CD14-positive monocyte (primary cell): ENCODE measurements at regions not wholly inside any gene's neighbourhood (a gene's known extent, or its start where the extent isn't known, plus 50 kb on each side); places are given as distances from the start of the nearest gene placed in this dataset.

Experiments
- DNase-seq, 3 donors: peaks; one replicate each; pipeline ENCODE4 v3.0.0-alpha.2; 2011 to 2022
- H2AFZ ChIP-seq: 2 replicates; pipeline ENCODE4 v1.6.0; 2012; ENCODE audit warnings: mild to moderate bottlenecking, low read depth, low read length, inconsistent platforms; ENCODE audit not compliant: insufficient read depth, poor library complexity, severe bottlenecking
- H3K27ac ChIP-seq, 2 donors: 1 replicate in 1 of 2; 2 replicates in 1 of 2; pipeline ENCODE4 v1.5.1; 2012 to 2013; ENCODE audit warnings: low read length in 2 of 2, control low read depth in 1 of 2, inconsistent platforms in 1 of 2, low read depth in 1 of 2, mild to moderate bottlenecking in 1 of 2
- H3K27me3 ChIP-seq, 2 donors: one replicate each; pipeline versions ENCODE4 v1.6.0 to v1.6.1; 2011 to 2013; ENCODE audit warnings: low read length in 2 of 2; ENCODE audit not compliant: control insufficient read depth in 2 of 2, insufficient read depth in 2 of 2
- H3K36me3 ChIP-seq, 2 donors: replicated peaks in 1 of 2; 1 replicate in 1 of 2; 2 replicates in 1 of 2; pipeline versions ENCODE4 v1.5.1 to v1.6.1; 2012 to 2013; ENCODE audit warnings: low read length in 2 of 2, control low read depth in 1 of 2, inconsistent platforms in 1 of 2, mild to moderate bottlenecking in 1 of 2; ENCODE audit not compliant: insufficient read depth in 2 of 2, control insufficient read depth in 1 of 2
- H3K4me1 ChIP-seq, 2 donors: 1 replicate in 1 of 2; 2 replicates in 1 of 2; pipeline versions ENCODE4 v1.5.1 to v1.6.1; 2012 to 2013; ENCODE audit warnings: low read length in 2 of 2, control low read depth in 1 of 2, inconsistent platforms in 1 of 2, mild to moderate bottlenecking in 1 of 2, moderate library complexity in 1 of 2; ENCODE audit not compliant: insufficient read depth in 2 of 2, control insufficient read depth in 1 of 2
- H3K4me2 ChIP-seq: replicated peaks from 2 replicates; pipeline ENCODE3; 2012; ENCODE audit warnings: low read length, moderate library complexity, mild to moderate bottlenecking; ENCODE audit not compliant: poor library complexity, severe bottlenecking; ENCODE audit errors: extremely low read depth
- H3K4me3 ChIP-seq, 3 experiments: fragments of 200-600 bp in 1 of 3; sonication (generic) in 1 of 3; replicated peaks in 1 of 3; 1 replicate in 2 of 3; 2 replicates in 1 of 3; pipeline ENCODE4 v1.5.1; 2011 to 2013; ENCODE audit warnings: low read length in 3 of 3, mild to moderate bottlenecking in 3 of 3, control low read depth in 2 of 3, low read depth in 2 of 3, inconsistent platforms in 1 of 3, moderate library complexity in 1 of 3
- H3K79me2 ChIP-seq: 2 replicates; pipeline ENCODE4 v1.6.0; 2012; ENCODE audit warnings: mild to moderate bottlenecking, control low read depth, inconsistent platforms, low read length, moderate library complexity; ENCODE audit not compliant: insufficient read depth
- H3K9ac ChIP-seq: 2 replicates; pipeline ENCODE4 v1.6.0; 2017; ENCODE audit warnings: low read length, mild to moderate bottlenecking; ENCODE audit not compliant: insufficient read depth, poor library complexity, severe bottlenecking
- H3K9me3 ChIP-seq, 2 donors: replicated peaks in 1 of 2; 1 replicate in 1 of 2; 2 replicates in 1 of 2; pipeline versions ENCODE4 v1.5.1 to v1.6.1; 2012 to 2013; ENCODE audit warnings: low read length in 2 of 2, control low read depth in 1 of 2; ENCODE audit not compliant: control insufficient read depth in 1 of 2, insufficient read depth in 1 of 2
- H4K20me1 ChIP-seq: 2 replicates; pipeline ENCODE4 v1.6.0; 2012; ENCODE audit warnings: mild to moderate bottlenecking, low read length, control low read depth, moderate library complexity; ENCODE audit not compliant: insufficient read depth
- H3K27ac Mint-ChIP-seq, 7 donors: one replicate each; pipeline ENCODE4 v1.8.0; 2020; ENCODE audit warnings: mild to moderate bottlenecking in 7 of 7, mixed read lengths in 7 of 7, moderate library complexity in 6 of 7, inconsistent platforms in 2 of 7
- H3K27me3 Mint-ChIP-seq, 3 donors: one replicate each; pipeline ENCODE4 v1.8.0; 2021 to 2022; ENCODE audit warnings: low read depth in 3 of 3, mild to moderate bottlenecking in 3 of 3, mixed read lengths in 3 of 3, moderate library complexity in 3 of 3, inconsistent platforms in 1 of 3
- H3K36me3 Mint-ChIP-seq, 2 donors: one replicate each; pipeline ENCODE4 v1.8.0; 2020; ENCODE audit warnings: mixed read lengths in 2 of 2, inconsistent platforms in 1 of 2, mild to moderate bottlenecking in 1 of 2
- H3K4me1 Mint-ChIP-seq: one replicate; pipeline ENCODE4 v1.8.0; 2020; ENCODE audit warnings: mild to moderate bottlenecking, mixed read lengths
- H3K4me3 Mint-ChIP-seq, 2 donors: one replicate each; pipeline ENCODE4 v1.8.0; 2020; ENCODE audit warnings: mild to moderate bottlenecking in 2 of 2, mixed read lengths in 2 of 2, moderate library complexity in 1 of 2
- H3K9me3 Mint-ChIP-seq, 7 donors: one replicate each; pipeline ENCODE4 v1.8.0; 2020 to 2022; ENCODE audit warnings: mixed read lengths in 7 of 7, mild to moderate bottlenecking in 6 of 7, moderate library complexity in 6 of 7, inconsistent platforms in 2 of 7
- WGBS: methylation state at CpG from one replicate; pipeline ENCODE4 v1.1.5; 2013; ENCODE audit warnings: missing lambda C conversion rate; ENCODE audit not compliant: insufficient coverage; 5-methylcytosine and 5-hydroxymethylcytosine counted together
- intact Hi-C, 2 donors: fragments of 100-400 bp; cut with micrococcal nuclease; formaldehyde crosslinking; loops; one replicate each; pipeline versions ENCODE4 v1.15.0 to v1.15.1; 2023
- TF ChIP-seq, protein P1 (sequence below): fragments of 200-600 bp; IDR thresholded peaks from one replicate; pipeline ENCODE4 v1.8.0; 2022; ENCODE audit warnings: antibody characterized with exemption, mild to moderate bottlenecking

GRCh38 chr17:68733241-68734176, 132.3 kb upstream of the FAM20A start:
- Histone ChIP-seq H3K27me3 (no peaks in the 10 kb centered on the region), H3K4me2 (no peak overlapping the region), H3K4me3 (no peak overlapping the region), H2AFZ (no peak overlapping the region), H3K9ac (no peak overlapping the region), H3K27ac (no peak overlapping the region), H3K9me3 (peaks cover 0 to 8% of the 10 kb centered on the region in 2 donors), H3K36me3 (no peaks in the 10 kb centered on the region), H3K79me2 (no peaks in the 10 kb centered on the region), H3K4me1 (no peaks in the 10 kb centered on the region), H4K20me1 (no peaks in the 10 kb centered on the region)
- no peaks in the 10 kb centered on the region for H3K36me3 Mint-ChIP-seq
- WGBS: no CpG with 5 or more reads among the region's 4 CpGs
- no peaks in the 10 kb centered on the region for H3K4me1 Mint-ChIP-seq
- peaks cover 10 to 27% (median 20%) of the 10 kb centered on the region in 7 donors for H3K9me3 Mint-ChIP-seq
- TF ChIP-seq, protein P1, sequence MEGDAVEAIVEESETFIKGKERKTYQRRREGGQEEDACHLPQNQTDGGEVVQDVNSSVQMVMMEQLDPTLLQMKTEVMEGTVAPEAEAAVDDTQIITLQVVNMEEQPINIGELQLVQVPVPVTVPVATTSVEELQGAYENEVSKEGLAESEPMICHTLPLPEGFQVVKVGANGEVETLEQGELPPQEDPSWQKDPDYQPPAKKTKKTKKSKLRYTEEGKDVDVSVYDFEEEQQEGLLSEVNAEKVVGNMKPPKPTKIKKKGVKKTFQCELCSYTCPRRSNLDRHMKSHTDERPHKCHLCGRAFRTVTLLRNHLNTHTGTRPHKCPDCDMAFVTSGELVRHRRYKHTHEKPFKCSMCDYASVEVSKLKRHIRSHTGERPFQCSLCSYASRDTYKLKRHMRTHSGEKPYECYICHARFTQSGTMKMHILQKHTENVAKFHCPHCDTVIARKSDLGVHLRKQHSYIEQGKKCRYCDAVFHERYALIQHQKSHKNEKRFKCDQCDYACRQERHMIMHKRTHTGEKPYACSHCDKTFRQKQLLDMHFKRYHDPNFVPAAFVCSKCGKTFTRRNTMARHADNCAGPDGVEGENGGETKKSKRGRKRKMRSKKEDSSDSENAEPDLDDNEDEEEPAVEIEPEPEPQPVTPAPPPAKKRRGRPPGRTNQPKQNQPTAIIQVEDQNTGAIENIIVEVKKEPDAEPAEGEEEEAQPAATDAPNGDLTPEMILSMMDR: no peak
- DNase-seq: no peak
- H3K27ac Mint-ChIP-seq: no peak overlapping the region
- H3K4me3 Mint-ChIP-seq: no peak overlapping the region
- intact Hi-C loops: no loop called here
- H3K27me3 Mint-ChIP-seq: peaks cover 0 to 5% (median 1%) of the 10 kb centered on the region in 3 donors

GRCh38 chr17:68732301-68732749, 131.2 kb upstream of the FAM20A start:
- Mint-ChIP-seq H3K9me3 (peaks cover 10 to 31% (median 20%) of the 10 kb centered on the region in 7 donors), H3K27ac (no peak overlapping the region), H3K4me1 (no peaks in the 10 kb centered on the region), H3K4me3 (no peak overlapping the region), H3K27me3 (peaks cover 1 to 5% (median 1%) of the 10 kb centered on the region in 3 donors), H3K36me3 (no peaks in the 10 kb centered on the region)
- TF ChIP-seq, protein P1: no peak
- Histone ChIP-seq H3K9ac (no peak overlapping the region), H3K9me3 (peaks cover 0 to 8% of the 10 kb centered on the region in 2 donors), H3K36me3 (no peaks in the 10 kb centered on the region), H3K4me3 (no peak overlapping the region), H3K4me1 (no peaks in the 10 kb centered on the region), H2AFZ (no peak overlapping the region), H4K20me1 (no peaks in the 10 kb centered on the region), H3K27me3 (no peaks in the 10 kb centered on the region), H3K4me2 (no peak overlapping the region), H3K27ac (no peak overlapping the region), H3K79me2 (no peaks in the 10 kb centered on the region)
- intact Hi-C loops: no loop called here
- DNase-seq: no peak
